ENCODE measurements at regions not wholly inside any gene's neighbourhood (a gene's known extent, or its start where the extent isn't known, plus 50 kb on each side); places are given as distances from the start of the nearest gene placed in this dataset.

- no peaks in the 10 kb centered on the region for H3K36me3 ChIP-seq (ENCODE audit: insufficient read depth, low read length)
- H3K4me3 ChIP-seq (ENCODE audit: low read length in 2 of 2) = no peak overlapping the region
- Mint-ChIP-seq H3K27me3 (no peaks in the 10 kb centered on the region), H3K36me3 (no peaks in the 10 kb centered on the region), H3K4me1 (no peaks in the 10 kb centered on the region), H3K4me3 (no peak overlapping the region), H3K27ac (no peak overlapping the region), H3K9me3 (peaks cover 0 to 12% (median 3%) of the 10 kb centered on the region in 8 donors)
- ChIA-PET CTCF (ENCODE audit: partially characterized antibody) (no interaction called here), POLR2A (ENCODE audit: partially characterized antibody) (no interaction called here)
- no peak overlapping the region for H3K27ac ChIP-seq (ENCODE audit: low read depth, low read length)
- H3K27me3 ChIP-seq (ENCODE audit: insufficient read depth, low read length) = no peaks in the 10 kb centered on the region
- no peak for DNase-seq
- no peaks in the 10 kb centered on the region for H3K4me1 ChIP-seq (ENCODE audit: insufficient read depth, low read length)
- intact Hi-C loops (cut with micrococcal nuclease) = no loop called here
- no peaks in the 10 kb centered on the region for H3K9me3 ChIP-seq (ENCODE audit: control insufficient read depth in 1 of 2, low read length in 2 of 2)
These were observed 1233.8 kb upstream of the WWC1 start for GRCh38 chr5:167057665-167058064.

DNA sequence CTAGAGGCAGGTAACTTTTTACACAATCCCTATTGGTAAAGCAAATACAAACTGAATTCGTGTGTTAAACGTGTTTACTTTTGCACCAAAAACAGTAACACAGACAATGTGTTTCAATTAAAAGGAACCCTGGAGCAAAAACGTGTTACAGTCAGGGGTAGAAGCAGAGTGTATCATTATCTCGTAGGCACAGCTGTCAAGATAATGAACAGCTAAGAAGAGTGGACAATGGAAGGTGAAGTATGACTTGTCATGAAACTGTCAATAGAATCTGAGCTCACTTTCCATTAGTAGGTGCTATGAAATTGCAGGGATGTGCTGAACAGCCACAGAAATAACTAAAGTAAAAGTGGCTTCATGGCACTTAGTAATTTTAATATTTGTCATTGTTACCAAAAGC, 1229.8 kb upstream of the WWC1 start:
- H3K27me3 Mint-ChIP-seq = no peaks in the 10 kb centered on the region
- Histone ChIP-seq H3K4me1 (ENCODE audit: insufficient read depth, low read length) (no peaks in the 10 kb centered on the region), H3K27ac (ENCODE audit: low read depth, low read length) (no peak overlapping the region), H3K36me3 (ENCODE audit: insufficient read depth, low read length) (no peaks in the 10 kb centered on the region), H3K9me3 (ENCODE audit: control insufficient read depth in 1 of 2, low read length in 2 of 2) (no peaks in the 10 kb centered on the region), H3K4me3 (ENCODE audit: low read length in 2 of 2) (no peak overlapping the region), H3K27me3 (ENCODE audit: insufficient read depth, low read length) (no peaks in the 10 kb centered on the region)
- peaks cover 0 to 8% (median 4%) of the 10 kb centered on the region in 8 donors for H3K9me3 Mint-ChIP-seq
- H3K4me1 Mint-ChIP-seq = no peaks in the 10 kb centered on the region
- no peak overlapping the region for H3K27ac Mint-ChIP-seq
- H3K4me3 Mint-ChIP-seq = no peak overlapping the region
- no peaks in the 10 kb centered on the region for H3K36me3 Mint-ChIP-seq
- ChIA-PET CTCF (ENCODE audit: partially characterized antibody) (no interaction called here), POLR2A (ENCODE audit: partially characterized antibody) (no interaction called here)
- intact Hi-C loops (cut with micrococcal nuclease) = no loop called here
- DNase-seq = no peak

DNA sequence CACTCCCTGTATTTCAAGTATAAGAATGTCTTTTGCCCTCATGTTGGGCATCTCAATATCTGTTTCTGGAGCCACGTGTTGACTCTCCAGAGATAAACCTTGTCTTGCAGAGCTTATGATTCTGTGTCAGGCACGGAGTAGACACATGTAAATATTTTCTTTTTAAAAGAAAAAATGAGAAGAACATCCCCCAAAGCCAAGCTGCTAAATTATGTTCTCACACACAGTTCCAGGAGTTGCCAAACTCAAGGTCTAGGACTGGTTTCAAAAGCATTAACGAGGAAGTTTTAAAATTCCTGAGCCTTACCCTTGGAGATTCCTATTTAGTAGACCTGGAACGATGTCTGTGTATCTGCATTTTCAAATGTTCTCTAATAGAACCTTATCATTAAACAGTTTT, 1228.3 kb upstream of the WWC1 start:
- no peaks in the 10 kb centered on the region for H3K27me3 ChIP-seq (ENCODE audit: insufficient read depth, low read length)
- H3K27me3 Mint-ChIP-seq = no peaks in the 10 kb centered on the region
- H3K4me1 Mint-ChIP-seq = no peaks in the 10 kb centered on the region
- CTCF ChIA-PET (ENCODE audit: partially characterized antibody) = no interaction called here
- H3K27ac ChIP-seq (ENCODE audit: low read depth, low read length) = no peak overlapping the region
- no peaks in the 10 kb centered on the region for H3K36me3 ChIP-seq (ENCODE audit: insufficient read depth, low read length)
- no peaks in the 10 kb centered on the region for H3K36me3 Mint-ChIP-seq
- no peak overlapping the region for H3K27ac Mint-ChIP-seq
- no peaks in the 10 kb centered on the region for H3K4me1 ChIP-seq (ENCODE audit: insufficient read depth, low read length)
- POLR2A ChIA-PET (ENCODE audit: partially characterized antibody) = no interaction called here
- H3K4me3 Mint-ChIP-seq = no peak overlapping the region
- intact Hi-C loops (cut with micrococcal nuclease) = no loop called here
- no peak for DNase-seq
- no peaks in the 10 kb centered on the region for H3K9me3 ChIP-seq (ENCODE audit: control insufficient read depth in 1 of 2, low read length in 2 of 2)
- peaks cover 0 to 8% (median 3%) of the 10 kb centered on the region in 8 donors for H3K9me3 Mint-ChIP-seq
- no peak overlapping the region for H3K4me3 ChIP-seq (ENCODE audit: low read length in 2 of 2)

GRCh38 chr5:167063788-167064187, 1227.7 kb upstream of the WWC1 start:
- intact Hi-C loops (cut with micrococcal nuclease) = no loop called here
- no peaks in the 10 kb centered on the region for H3K36me3 ChIP-seq (ENCODE audit: insufficient read depth, low read length)
- H3K9me3 ChIP-seq (ENCODE audit: control insufficient read depth in 1 of 2, low read length in 2 of 2) = no peaks in the 10 kb centered on the region
- no peak overlapping the region for H3K27ac ChIP-seq (ENCODE audit: low read depth, low read length)
- no peaks in the 10 kb centered on the region for H3K4me1 ChIP-seq (ENCODE audit: insufficient read depth, low read length)
- Mint-ChIP-seq H3K36me3 (no peaks in the 10 kb centered on the region), H3K4me3 (no peak overlapping the region), H3K27ac (no peak overlapping the region), H3K4me1 (no peaks in the 10 kb centered on the region), H3K27me3 (no peaks in the 10 kb centered on the region), H3K9me3 (peaks cover 0 to 5% (median 2%) of the 10 kb centered on the region in 8 donors)
- H3K27me3 ChIP-seq (ENCODE audit: insufficient read depth, low read length) = no peaks in the 10 kb centered on the region
- ChIA-PET CTCF (ENCODE audit: partially characterized antibody) (no interaction called here), POLR2A (ENCODE audit: partially characterized antibody) (no interaction called here)
- no peak for DNase-seq
- H3K4me3 ChIP-seq (ENCODE audit: low read length in 2 of 2) = no peak overlapping the region

GRCh38 chr5:167064198-167064776, 1227.2 kb upstream of the WWC1 start:
- Histone ChIP-seq H3K27ac (ENCODE audit: low read depth, low read length) (no peak overlapping the region), H3K36me3 (ENCODE audit: insufficient read depth, low read length) (no peaks in the 10 kb centered on the region), H3K9me3 (ENCODE audit: control insufficient read depth in 1 of 2, low read length in 2 of 2) (no peaks in the 10 kb centered on the region), H3K27me3 (ENCODE audit: insufficient read depth, low read length) (no peaks in the 10 kb centered on the region), H3K4me1 (ENCODE audit: insufficient read depth, low read length) (no peaks in the 10 kb centered on the region), H3K4me3 (ENCODE audit: low read length in 2 of 2) (no peak overlapping the region)
- H3K36me3 Mint-ChIP-seq = no peaks in the 10 kb centered on the region
- intact Hi-C loops (cut with micrococcal nuclease) = no loop called here
- no peaks in the 10 kb centered on the region for H3K27me3 Mint-ChIP-seq
- H3K9me3 Mint-ChIP-seq = peaks cover 0 to 5% (median 0%) of the 10 kb centered on the region in 8 donors
- H3K4me3 Mint-ChIP-seq = no peak overlapping the region
- H3K27ac Mint-ChIP-seq = no peak overlapping the region
- ChIA-PET POLR2A (ENCODE audit: partially characterized antibody) (no interaction called here), CTCF (ENCODE audit: partially characterized antibody) (no interaction called here)
- no peaks in the 10 kb centered on the region for H3K4me1 Mint-ChIP-seq
- no peak for DNase-seq

GRCh38 chr5:167065794-167066193, 1225.7 kb upstream of the WWC1 start:
- H3K27me3 Mint-ChIP-seq = no peaks in the 10 kb centered on the region
- Histone ChIP-seq H3K36me3 (ENCODE audit: insufficient read depth, low read length) (no peaks in the 10 kb centered on the region), H3K27me3 (ENCODE audit: insufficient read depth, low read length) (no peaks in the 10 kb centered on the region), H3K27ac (ENCODE audit: low read depth, low read length) (no peak overlapping the region), H3K9me3 (ENCODE audit: control insufficient read depth in 1 of 2, low read length in 2 of 2) (no peaks in the 10 kb centered on the region), H3K4me3 (ENCODE audit: low read length in 2 of 2) (no peak overlapping the region), H3K4me1 (ENCODE audit: insufficient read depth, low read length) (no peaks in the 10 kb centered on the region)
- H3K4me1 Mint-ChIP-seq = no peaks in the 10 kb centered on the region
- peaks cover 0 to 5% (median 0%) of the 10 kb centered on the region in 8 donors for H3K9me3 Mint-ChIP-seq
- H3K36me3 Mint-ChIP-seq = no peaks in the 10 kb centered on the region
- no peak overlapping the region for H3K4me3 Mint-ChIP-seq
- intact Hi-C loops (cut with micrococcal nuclease) = no loop called here
- CTCF ChIA-PET (ENCODE audit: partially characterized antibody) = interaction anchor here (0.6 kb wide), 1 partner anchor 10 kb away, joined by 3 read pairs; no protein-coding TSS in a partner anchor
- POLR2A ChIA-PET (ENCODE audit: partially characterized antibody) = no interaction called here
- DNase-seq = no peak
- no peak overlapping the region for H3K27ac Mint-ChIP-seq

DNA sequence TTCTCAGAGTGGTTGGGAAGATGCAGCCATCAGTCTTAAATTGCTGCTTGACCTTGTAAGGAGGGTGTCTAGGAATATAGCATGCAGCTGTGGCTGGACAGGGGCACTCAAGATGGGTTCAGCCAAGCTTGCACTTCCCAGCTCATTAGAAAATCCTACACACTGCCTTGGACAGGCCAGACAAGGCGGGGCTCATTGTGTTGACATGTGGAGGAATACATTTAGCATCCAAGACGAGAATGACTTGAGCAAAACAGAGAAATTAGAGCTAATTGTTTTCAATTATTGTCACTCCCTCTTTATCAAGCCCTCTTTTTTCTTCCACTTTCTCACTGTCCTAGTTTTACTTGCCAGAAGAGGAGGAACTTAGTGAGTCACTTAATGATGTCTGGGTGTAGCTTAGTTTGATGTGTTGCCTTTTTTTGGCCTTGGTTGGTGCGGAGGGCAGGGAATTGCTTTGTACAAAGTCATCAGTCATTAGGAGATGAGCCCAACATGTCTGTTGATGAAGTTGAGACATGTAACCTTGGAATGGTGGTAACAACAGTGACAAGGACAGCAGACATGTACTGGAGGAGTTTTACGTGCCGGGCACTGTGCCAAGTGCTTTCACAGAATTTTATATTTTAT, 1219.3 kb upstream of the WWC1 start:
- H3K27ac Mint-ChIP-seq = peak overlapping the region in 1 of 7 donors; percentile 22
- H3K4me1 ChIP-seq (ENCODE audit: insufficient read depth, low read length) = no peaks in the 10 kb centered on the region
- no peak overlapping the region for H3K4me3 Mint-ChIP-seq
- no peak overlapping the region for H3K27ac ChIP-seq (ENCODE audit: low read depth, low read length)
- no peaks in the 10 kb centered on the region for H3K36me3 ChIP-seq (ENCODE audit: insufficient read depth, low read length)
- CTCF ChIA-PET (ENCODE audit: partially characterized antibody) = no interaction called here
- no peaks in the 10 kb centered on the region for H3K27me3 ChIP-seq (ENCODE audit: insufficient read depth, low read length)
- no peaks in the 10 kb centered on the region for H3K4me1 Mint-ChIP-seq
- intact Hi-C loops (cut with micrococcal nuclease) = no loop called here
- H3K4me3 ChIP-seq (ENCODE audit: low read length in 2 of 2) = no peak overlapping the region
- H3K9me3 Mint-ChIP-seq = peaks cover 0 to 4% (median under 1%) of the 10 kb centered on the region in 8 donors
- no peaks in the 10 kb centered on the region for H3K36me3 Mint-ChIP-seq
- no peak for DNase-seq
- H3K27me3 Mint-ChIP-seq = no peaks in the 10 kb centered on the region
- peaks cover 0 to 3% of the 10 kb centered on the region in 2 donors for H3K9me3 ChIP-seq (ENCODE audit: control insufficient read depth in 1 of 2, low read length in 2 of 2)
- POLR2A ChIA-PET (ENCODE audit: partially characterized antibody) = no interaction called here

Measured in CD4-positive, alpha-beta memory T cell (primary cell).